ENCODE measurements at regions not wholly inside any gene's neighbourhood (a gene's known extent, or its start where the extent isn't known, plus 50 kb on each side); places are given as distances from the start of the nearest gene placed in this dataset.

DNA sequence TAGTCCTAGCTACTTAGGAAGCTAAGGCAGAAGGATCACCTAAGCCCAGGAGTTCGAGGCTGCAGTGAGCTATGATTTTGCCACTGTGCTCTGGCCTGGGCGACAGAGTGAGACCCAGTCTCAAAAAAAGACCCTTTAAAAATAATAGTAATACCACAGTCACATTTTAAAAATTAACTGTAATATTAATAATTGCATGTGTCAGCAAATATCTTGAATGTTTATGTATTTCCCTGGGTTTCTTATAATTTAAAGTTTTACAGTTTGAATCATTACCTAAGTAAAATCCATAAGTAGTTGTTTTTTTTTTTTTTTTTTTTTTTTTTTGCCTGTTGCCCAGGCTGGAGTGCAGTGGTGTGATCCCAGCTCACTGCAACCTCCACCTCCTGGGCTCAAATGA is 69.2 kb downstream of the LYZL2 start:
- no peak overlapping the region for H3K4me3 ChIP-seq (ENCODE audit: low read depth, low read length)
- TF ChIP-seq, protein P1, sequence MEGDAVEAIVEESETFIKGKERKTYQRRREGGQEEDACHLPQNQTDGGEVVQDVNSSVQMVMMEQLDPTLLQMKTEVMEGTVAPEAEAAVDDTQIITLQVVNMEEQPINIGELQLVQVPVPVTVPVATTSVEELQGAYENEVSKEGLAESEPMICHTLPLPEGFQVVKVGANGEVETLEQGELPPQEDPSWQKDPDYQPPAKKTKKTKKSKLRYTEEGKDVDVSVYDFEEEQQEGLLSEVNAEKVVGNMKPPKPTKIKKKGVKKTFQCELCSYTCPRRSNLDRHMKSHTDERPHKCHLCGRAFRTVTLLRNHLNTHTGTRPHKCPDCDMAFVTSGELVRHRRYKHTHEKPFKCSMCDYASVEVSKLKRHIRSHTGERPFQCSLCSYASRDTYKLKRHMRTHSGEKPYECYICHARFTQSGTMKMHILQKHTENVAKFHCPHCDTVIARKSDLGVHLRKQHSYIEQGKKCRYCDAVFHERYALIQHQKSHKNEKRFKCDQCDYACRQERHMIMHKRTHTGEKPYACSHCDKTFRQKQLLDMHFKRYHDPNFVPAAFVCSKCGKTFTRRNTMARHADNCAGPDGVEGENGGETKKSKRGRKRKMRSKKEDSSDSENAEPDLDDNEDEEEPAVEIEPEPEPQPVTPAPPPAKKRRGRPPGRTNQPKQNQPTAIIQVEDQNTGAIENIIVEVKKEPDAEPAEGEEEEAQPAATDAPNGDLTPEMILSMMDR (IDR thresholded peaks at IDR 0.05; ENCODE audit: low read depth, low read length), result no peak
- in situ Hi-C loops (cut with HindIII; ENCODE audit: low sequenced_read_pairs), result no loop called here
- no peak for DNase-seq (ENCODE audit: low read depth, low spot score)

DNA sequence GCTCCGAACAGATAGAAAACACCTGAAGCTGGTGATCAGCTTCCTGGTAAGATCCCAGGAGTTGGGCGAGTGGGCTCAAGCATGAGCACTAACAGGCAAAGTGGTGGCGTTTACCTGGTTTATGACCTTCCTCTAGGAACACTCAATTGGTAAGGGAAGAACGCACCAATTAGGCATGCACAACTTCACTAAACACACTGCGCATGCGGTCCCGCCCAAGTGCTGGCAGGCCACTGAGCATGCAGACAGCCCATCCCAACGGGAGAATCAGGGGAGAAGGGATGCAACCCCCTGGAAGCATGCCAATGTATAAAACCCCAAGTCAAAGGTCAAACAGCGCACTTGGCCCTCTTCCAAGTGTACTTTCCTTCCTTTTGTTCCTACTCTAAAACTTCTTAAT is 70.4 kb downstream of the LYZL2 start:
- no peak for DNase-seq (ENCODE audit: low read depth, low spot score)
- in situ Hi-C loops (cut with HindIII; ENCODE audit: low sequenced_read_pairs), result no loop called here
- no peak overlapping the region for H3K4me3 ChIP-seq (ENCODE audit: low read depth, low read length)
- TF ChIP-seq, protein P1 (IDR thresholded peaks at IDR 0.05; ENCODE audit: low read depth, low read length), result no peak

DNA sequence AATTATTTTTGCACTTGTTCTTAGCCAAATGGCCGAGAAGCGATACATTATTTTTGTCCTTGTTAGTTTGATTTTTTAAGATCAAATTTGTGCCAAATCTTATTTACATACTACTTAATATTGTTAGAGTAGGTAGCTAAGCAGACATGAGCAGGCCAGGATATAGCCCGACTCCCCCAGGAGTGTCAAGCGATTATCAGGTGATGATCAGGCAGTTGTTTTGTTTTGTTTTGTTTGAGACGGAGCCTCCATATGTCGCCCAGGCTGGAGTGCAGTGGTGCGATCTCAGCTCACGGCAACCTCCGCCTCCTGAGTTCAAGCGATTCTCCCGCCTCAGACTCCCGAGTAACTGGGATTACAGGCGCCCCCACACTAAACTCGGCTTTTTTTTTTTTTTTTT is 71.1 kb downstream of the LYZL2 start:
- no peak for DNase-seq (ENCODE audit: low read depth, low spot score)
- no peak overlapping the region for H3K4me3 ChIP-seq (ENCODE audit: low read depth, low read length)
- in situ Hi-C loops (cut with HindIII; ENCODE audit: low sequenced_read_pairs), result no loop called here
- TF ChIP-seq, protein P1 (IDR thresholded peaks at IDR 0.05; ENCODE audit: low read depth, low read length), result no peak

DNA sequence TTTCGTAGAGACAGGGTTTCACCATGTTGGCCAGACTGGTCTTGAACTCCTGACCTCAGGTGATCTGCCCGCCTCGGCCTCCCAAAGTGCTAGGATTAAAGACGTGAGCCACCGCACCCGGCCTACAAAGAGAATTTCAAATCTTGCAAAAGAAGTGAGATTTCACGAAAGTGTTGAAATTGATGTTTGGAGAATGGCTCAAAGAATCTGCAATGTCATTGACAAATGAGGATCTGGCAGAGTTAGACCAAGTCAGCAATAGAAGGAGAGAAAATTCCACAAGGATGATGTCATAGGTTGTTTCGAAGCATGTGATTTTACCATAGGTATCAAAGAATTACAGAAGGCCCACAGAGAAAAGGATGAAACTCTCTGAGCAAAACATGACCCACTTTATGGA is 71.7 kb downstream of the LYZL2 start:
- no peak overlapping the region for H3K4me3 ChIP-seq (ENCODE audit: low read depth, low read length)
- peak; percentile 4 for DNase-seq (ENCODE audit: low read depth, low spot score)
- in situ Hi-C loops (cut with HindIII; ENCODE audit: low sequenced_read_pairs), result no loop called here
- TF ChIP-seq, protein P1 (IDR thresholded peaks at IDR 0.05; ENCODE audit: low read depth, low read length), result no peak

DNA sequence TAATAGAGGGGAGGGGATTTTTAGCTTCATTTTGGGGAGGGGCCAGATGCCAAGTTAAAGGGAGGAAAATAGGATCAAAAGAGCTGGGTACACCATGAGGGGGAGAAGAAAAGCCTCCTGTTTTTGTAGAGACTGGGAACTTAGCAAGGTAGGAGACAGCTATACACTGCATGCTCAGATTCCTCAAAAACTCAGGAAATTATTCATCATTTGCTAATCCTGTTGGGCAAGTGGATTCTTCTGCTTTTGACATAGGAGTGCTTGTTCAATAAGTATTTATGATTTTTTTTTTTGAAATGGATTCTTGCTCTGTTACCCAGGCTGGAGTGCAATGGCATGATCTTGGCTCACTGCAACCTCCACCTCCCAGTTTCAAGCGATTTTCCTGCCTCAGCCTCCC is 73.4 kb downstream of the LYZL2 start:
- DNase-seq (ENCODE audit: low read depth, low spot score), result no peak
- no peak overlapping the region for H3K4me3 ChIP-seq (ENCODE audit: low read depth, low read length)
- TF ChIP-seq, protein P1 (IDR thresholded peaks at IDR 0.05; ENCODE audit: low read depth, low read length), result no peak
- in situ Hi-C loops (cut with HindIII; ENCODE audit: low sequenced_read_pairs), result no loop called here

DNA sequence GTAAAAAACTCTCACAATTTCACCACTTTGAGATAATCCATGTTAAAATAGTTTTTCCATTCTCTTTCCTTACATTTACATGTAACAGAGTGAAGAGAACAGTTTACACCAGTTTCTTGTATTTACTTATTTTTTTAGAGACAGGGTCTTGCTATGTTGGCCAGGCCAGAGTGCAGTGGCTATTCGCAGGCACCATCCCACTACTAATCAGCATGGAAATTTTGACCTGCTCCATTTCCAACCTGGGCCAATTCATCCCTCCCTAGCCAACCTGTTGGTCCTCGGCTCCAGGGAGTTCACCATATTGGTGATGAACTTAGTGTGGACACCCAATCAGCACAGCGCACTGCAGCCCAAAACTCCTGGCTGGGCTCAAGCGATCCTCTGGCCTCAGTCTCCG is 74.1 kb downstream of the LYZL2 start:
- in situ Hi-C loops (cut with HindIII; ENCODE audit: low sequenced_read_pairs), result no loop called here
- TF ChIP-seq, protein P1 (IDR thresholded peaks at IDR 0.05; ENCODE audit: low read depth, low read length), result no peak
- H3K4me3 ChIP-seq (ENCODE audit: low read depth, low read length), result no peak overlapping the region
- no peak for DNase-seq (ENCODE audit: low read depth, low spot score)

DNA sequence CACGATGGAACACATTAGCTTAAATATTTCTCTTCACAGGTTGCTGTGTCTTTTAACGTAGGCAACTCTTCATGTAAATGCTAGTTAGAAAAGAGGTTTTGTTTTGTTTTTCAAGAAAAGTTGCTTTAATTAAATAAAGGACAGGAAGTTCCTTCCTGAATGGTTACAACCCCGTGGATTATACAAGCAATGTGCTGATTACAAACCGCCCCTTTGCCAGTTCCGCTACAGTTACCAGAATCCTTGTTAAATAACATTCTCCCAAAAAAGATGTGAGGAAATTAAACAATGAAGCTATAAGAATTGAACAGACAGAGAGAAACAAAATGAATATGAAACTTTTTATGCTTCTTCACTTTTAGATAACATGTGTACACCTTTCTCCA is 75.1 kb downstream of the LYZL2 start:
- DNase-seq (ENCODE audit: low read depth, low spot score), result no peak
- in situ Hi-C loops (cut with HindIII; ENCODE audit: low sequenced_read_pairs), result no loop called here
- no peak overlapping the region for H3K4me3 ChIP-seq (ENCODE audit: low read depth, low read length)
- TF ChIP-seq, protein P1 (IDR thresholded peaks at IDR 0.05; ENCODE audit: low read depth, low read length), result no peak

Measured in astrocyte of the spinal cord (primary cell).